NCI-H2227 (cell line): ENCODE measurements at regions not wholly inside any gene's neighbourhood (a gene's known extent, or its start where the extent isn't known, plus 50 kb on each side); places are given as distances from the start of the nearest gene placed in this dataset.

Experiments
- DNase-seq: peaks from one replicate; lab custom pipeline; 2025; ENCODE audit not compliant: unreplicated experiment; lab: John Stamatoyannopoulos, UW

DNA sequence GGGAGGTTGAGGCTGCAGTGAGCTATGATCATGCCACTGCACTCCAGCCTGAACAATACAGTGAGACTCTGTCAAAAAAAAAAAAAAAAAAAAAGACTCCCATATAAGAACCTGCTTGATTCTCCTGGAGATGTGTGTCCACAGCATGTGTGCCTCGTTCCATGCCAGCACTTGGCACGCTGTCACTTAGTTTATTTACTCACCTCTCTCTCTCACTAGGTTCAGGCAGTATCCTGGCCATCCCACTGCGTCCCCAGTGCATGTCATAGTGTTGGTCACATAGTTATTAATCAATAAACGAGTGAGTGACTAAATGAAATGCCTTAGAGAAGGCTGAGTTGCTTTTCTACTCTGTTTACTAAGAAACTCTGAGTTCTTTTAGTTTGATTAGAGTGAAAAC, 79.1 kb upstream of the GPR12 start:
- DNase-seq = no peak

DNA sequence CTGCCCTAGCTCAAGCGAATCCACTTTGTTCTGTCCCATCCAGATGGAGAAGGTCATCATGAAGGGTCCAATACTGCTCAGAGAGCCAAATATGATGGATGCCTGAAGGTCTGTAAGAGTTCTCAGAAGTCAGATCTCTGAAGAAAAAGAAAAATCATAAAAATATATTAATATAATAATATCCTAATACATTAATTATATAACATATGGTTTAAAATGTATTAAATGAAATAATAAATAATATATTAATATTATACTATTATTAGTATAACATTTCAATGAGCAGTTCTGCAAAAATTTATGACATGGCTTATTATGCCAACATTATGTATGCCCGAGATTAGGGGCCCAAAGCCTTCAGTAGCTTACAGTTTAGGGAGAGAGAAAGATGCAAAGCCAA, 78.2 kb upstream of the GPR12 start:
- DNase-seq = no peak

DNA sequence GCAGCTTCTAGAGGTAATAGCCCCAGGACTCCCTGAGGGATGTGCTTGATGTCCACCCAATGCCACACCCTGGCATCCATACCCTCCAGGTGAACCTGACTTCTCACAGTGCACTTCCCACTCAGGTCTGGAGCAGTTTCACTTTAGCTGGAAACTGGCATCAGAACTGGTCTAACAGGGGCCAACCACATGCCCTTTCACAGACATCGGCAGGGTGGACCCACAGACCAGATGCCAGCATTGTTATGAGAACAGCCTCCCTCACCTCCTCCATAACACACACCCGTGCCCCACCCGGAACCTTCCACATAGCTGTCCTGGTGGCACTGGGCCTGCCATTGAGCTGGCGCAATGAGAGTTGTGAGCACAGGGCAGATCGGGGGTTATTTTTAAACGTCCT, 77.4 kb upstream of the GPR12 start:
- no peak for DNase-seq

DNA sequence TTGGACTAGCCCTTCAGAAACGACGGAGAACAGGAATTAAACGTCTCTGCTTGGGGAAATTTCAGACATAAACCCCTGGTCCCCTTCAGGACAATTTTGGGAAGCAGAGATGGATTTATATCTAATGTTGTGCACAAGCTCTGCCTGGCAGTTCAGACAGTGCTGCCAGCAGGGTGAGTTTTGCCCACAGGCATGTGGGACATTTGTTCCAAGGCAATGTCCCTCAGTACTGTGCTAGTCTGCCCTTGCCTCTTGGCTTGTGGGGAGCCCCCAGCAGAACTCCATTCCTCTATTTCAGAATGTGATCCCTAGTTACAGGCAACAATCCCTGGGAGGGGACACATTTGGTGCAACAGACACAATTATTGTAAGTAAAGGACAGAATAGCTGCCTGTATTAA, 76.5 kb upstream of the GPR12 start:
- no peak for DNase-seq

DNA sequence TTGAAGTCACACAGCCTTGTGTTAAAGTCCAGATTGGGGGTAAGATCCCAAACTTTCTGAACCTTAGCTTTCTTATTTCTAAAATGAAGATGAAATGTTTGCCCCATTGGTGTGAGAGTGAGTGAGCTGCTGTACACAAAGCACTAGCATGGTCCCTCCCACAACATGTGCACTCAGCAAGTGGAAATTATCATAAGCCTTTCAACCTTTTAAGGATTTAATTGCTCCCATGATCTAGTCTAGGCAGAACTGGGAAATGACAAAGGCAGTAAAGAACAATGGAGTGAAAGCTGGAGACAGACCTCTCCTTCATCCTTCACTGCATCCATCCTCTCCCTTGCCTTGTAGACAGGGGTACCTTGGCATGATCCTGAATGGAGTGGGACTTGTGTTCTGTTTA, 76.0 kb upstream of the GPR12 start:
- DNase-seq = no peak

DNA sequence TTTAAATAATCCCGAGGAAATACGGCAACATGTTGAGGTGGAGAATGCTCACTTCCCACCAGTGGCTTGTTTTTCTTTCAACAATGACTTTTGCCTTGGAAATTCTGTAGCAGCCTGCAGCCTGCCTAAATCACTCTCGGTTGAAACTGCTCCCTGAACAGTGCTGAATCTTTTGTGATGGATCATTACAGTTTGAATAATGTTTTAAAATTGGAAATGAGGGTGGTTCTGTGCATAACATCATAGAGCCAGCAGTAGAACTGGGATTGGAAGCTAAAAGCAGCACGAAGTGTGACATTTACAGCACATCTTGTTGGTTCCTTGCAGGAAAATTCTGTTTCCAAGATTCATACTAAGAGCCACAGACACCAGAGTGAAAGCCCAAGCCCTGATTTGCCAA, 74.1 kb upstream of the GPR12 start:
- no peak for DNase-seq

DNA sequence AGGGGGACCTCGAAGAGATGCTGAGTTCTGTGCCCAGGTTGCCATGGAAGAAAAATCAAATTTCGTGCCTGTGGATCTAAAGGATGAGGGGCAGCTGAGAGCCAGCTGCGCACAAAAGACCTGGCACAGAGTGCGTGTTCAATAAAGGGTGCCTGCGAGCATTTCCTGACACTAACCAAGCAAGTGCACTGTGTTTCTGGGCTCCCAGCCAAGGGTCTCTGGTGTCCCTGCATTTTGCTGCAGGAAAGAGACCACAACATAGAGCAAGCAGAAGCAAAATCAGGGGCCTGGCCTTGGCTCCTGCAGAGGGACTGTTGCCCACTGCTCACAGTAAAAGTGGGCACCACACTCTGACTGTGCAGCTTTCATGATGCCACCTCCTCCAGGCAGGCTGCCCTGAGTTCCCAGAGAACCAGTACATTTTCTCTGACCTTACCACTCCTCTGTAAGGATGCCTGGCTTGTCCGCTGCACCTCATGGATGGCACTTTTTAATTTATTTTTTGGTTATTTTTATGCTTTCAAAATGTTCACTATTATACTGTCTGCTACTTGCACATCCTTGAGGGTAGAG, 70.8 kb upstream of the GPR12 start:
- no peak for DNase-seq

DNA sequence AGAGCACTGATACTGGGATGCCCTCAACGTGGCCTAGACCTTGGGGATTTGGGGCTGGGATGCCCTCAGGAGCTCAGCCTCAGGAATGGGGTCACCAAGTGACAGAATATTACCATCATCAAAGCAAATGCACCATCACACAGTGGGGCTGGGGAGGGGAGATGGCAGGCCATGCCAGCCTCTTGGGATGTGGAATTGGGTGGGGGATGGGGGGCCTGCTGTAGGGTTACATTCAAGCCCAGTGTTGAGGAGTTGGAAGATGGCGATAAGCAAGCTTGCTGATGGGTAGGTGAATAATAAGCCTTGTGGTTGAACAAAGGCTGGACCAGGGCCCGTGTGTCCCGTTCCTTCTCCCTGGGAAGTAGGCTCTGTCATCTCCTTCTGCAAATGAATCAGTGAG, 69.1 kb upstream of the GPR12 start:
- DNase-seq = no peak

DNA sequence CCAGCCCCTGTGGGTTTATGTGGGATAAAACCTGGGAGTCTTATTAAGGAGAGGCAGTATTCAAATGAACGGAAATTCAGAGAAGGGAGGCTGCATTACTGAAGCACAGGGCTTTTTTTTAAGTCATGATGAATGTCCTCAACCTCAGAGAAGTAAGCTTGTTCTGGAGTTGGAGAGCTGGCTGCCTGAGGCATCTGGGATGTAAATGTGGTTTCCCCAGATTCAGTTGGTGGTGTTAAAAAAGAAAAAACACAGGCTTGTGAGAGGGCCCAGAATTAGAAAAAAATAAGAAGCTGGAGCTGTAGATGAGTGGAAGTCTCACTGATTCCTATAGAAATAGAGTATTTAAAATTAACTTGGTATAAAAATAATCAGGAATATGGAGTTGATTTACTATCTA, 64.0 kb upstream of the GPR12 start:
- no peak for DNase-seq

DNA sequence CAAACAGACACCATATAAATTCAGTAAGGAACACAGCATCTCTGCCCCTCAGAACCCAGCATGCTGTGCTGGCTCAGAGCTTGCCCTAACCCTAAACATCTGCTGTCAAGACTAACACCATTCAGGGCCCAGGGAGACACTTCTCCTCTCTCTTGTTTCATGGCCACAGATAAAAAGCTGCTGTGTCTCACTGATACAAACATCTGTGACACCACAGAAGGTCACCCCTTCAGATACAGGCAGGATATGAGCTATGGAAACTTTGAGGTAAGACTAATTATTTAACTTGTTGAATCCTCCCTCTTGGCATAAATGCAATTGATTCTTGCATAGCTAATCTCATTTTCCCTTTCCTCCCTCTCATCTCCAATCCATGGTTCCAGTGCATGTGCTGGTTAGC, 61.6 kb upstream of the GPR12 start:
- no peak for DNase-seq

DNA sequence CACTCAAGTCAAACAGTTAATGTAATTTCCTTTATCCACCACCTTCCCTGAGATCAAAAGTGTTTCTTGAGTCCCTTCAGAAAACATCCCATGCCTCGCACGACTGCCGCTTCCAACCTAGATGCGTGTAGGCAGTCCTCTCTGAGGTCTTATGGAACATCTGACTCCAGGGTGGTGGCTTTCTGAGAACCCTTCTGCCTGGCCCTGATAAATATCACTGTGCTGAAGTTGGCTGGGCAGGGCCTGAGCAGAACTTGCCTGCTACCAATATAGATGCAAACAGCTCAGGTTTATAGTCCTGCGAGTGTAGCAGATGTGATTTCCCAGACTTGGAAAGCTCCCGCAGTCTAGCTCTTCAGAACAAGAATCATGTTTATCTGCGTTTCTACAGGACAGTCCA, 61.1 kb upstream of the GPR12 start:
- no peak for DNase-seq

DNA sequence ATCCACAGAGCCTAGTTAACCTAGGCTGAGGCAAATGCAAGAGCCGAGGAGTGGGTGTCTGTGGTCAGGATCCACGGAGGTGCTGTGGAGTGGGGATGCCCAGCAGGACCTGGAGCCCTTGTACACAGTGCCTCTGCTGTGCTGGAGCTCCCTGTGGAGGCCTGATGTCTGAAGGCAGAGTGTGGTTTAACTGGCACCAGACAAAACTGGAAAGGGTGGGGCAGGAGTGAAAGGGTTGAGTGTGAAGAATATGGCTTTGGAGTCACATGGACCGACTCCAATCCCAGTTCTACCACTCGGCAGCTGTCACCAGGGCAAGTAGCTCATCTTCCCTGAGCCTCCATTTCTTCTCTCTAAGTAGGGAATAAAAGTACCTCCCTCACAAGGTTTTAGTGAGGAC, 60.3 kb upstream of the GPR12 start:
- no peak for DNase-seq

DNA sequence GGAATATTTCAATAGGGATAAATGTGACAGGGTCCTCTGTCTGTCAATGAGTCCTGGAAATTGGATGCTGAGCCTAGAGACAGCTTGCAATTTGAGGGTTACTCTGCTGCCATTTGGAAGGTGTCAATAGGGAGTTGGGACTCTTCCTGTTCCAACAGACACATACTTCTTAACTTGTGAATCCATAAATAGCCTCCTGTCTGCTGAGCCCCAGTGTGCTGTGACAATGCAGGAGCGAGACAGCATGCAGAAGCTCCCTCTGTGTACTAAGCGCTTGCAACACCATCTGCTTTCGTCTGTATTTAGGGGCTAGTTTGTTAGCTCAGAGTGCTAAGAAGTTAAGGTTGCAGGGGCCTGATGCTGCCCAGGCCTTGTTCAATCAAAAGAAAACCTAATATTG, 58.5 kb upstream of the GPR12 start:
- DNase-seq = no peak

DNA sequence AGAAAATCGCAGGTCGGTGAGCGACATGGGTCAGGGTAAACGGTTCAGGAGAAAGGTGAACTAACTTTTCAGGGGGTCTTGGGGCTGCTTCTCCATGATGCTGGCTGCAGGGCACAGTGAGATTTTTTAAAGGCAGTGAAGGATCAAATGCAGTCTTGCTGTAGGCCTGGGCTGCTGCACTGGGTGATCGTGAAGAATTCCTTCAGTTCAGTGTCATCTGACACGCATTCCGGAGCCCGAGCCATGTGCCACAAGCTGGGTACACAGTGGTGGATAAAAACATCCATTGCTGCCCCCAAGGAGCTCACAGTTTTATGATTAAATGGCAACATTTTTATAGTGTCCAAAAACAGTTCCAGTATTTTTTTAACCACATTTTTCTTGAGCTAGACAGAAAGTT, 56.3 kb upstream of the GPR12 start:
- DNase-seq = no peak

DNA sequence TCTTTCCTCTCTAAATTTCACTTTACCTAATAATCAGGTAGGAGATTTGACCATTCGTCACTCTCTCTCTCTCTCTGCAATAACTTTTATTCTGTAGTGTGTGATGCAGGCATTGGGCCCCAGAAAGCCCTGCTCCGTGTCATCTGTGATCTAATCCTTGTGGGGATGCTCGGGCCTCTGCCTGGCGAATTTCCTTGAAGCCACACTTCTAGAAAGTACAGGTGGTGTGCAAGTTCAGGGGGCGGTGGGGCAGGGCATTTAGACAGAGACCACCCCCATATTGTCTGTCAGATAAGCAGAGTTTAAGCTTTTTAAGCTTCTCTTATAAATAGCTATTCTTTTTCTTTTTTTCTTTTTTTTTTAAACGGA, 53.4 kb upstream of the GPR12 start:
- DNase-seq = no peak

DNA sequence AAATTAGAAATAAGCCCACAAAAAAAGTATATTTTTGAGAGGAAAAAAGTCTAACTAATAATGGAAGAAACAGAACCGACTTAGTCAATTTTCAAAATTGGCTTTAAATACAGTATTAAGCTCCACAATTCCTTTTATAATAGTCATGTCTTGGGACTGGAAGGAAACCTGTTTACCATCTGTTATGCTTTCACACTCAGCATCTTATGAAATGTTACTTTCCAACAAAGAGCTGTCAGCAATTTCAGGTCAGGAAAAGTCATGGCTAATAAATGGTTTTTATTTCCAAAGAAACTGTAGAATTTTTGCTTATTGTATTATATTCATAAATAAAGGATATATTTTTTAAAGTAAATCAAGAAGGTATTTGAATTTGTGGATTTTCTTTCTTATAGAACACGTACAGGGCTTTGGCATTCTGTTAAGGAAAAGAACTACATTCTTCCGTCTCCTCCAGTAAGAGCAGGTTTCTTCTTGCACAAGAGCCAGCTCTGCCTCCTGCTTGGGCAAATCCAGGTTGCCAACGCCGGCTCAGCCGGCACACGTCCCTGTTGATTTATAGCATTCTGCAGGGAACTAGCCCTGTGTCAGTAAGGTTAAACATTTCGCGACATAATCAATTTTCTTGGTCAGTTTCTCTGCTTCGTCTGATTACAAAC, 52.9 kb upstream of the GPR12 start:
- DNase-seq = peak; percentile 45

DNA sequence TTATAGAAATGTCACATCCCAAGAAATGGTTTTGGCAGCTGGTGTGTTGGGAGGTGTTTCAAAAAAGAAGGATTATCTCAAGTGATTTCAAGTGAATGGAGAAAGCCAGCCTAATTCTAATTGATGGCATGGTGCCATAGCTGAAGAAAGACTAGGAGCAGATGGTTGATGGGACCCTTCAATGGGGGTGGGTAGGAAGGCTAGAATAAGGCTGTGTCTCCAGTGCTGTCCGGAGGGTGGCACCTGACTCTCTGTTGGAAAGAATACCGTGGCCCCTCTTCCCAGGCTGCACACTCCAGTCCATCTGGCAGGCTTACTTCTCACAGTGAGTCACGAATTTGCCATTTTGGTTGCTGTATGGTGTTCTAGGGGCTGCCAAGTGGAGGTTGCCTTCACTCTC, 51.0 kb upstream of the GPR12 start:
- peak; percentile 8 for DNase-seq
